Body of pancreas (tissue), 4 donors: ENCODE measurements at regions not wholly inside any gene's neighbourhood (a gene's known extent, or its start where the extent isn't known, plus 50 kb on each side); places are given as distances from the start of the nearest gene placed in this dataset.
A peak's percentile ranks its signal among the peaks of the same experiment; 100 is the strongest.
"Not testable (repeated sequence)": the region's sequence is repeated elsewhere in the genome, so short reads cannot be mapped to it uniquely, and the experiment has no call there.

Experiments used
- ATAC-seq: fragments of 150-250 bp; one replicate; pipeline ENCODE4 v1.9.1; 2016
- DNase-seq, 4 donors: peaks; one replicate each; pipeline ENCODE4 v3.0.0-alpha.2; 2019
- H3K27ac ChIP-seq, 4 donors: fragments of 200-600 bp; sonication (generic); 1 replicate in 3 of 4; 2 replicates in 1 of 4; pipeline versions ENCODE4 v1.5.1 to v1.6.1; 2016 to 2019; ENCODE audit warnings: mild to moderate bottlenecking in 1 of 4, mixed read lengths in 1 of 4, moderate library complexity in 1 of 4
- H3K27me3 ChIP-seq, 2 donors: fragments of 200-600 bp; sonication (generic); one replicate each; pipeline ENCODE4 v1.6.0; 2016; ENCODE audit warnings: mild to moderate bottlenecking in 1 of 2
- H3K36me3 ChIP-seq, 2 donors: fragments of 200-600 bp; sonication (generic); replicated peaks in 1 of 2; 2 replicates each; pipeline ENCODE4 v1.5.1; 2016; ENCODE audit warnings: low read depth in 2 of 2; ENCODE audit not compliant: insufficient read depth in 1 of 2
- H3K4me1 ChIP-seq: fragments of 200-600 bp; sonication (generic); one replicate; pipeline ENCODE4 v1.6.0; 2016
- H3K4me3 ChIP-seq, 2 donors: fragments of 200-600 bp; sonication (generic); 1 replicate in 1 of 2; 2 replicates in 1 of 2; pipeline ENCODE4 v1.5.1; 2016 to 2019
- H3K9me3 ChIP-seq, 3 donors: fragments of 200-600 bp; sonication (generic); 1 replicate in 2 of 3; 2 replicates in 1 of 3; pipeline ENCODE4 v1.5.1; 2016
- POLR2A ChIP-seq, 3 donors: fragments of 450-650 bp; IDR thresholded peaks; one replicate each; pipeline ENCODE4 v1.6.1; 2016; ENCODE audit warnings: antibody characterized with exemption in 3 of 3, mild to moderate bottlenecking in 2 of 3
- WGBS, 2 donors: methylation state at CpG; one replicate each; pipeline ENCODE4 v1.1.5; 2017; 5-methylcytosine and 5-hydroxymethylcytosine counted together
- intact Hi-C: fragments of 100-400 bp; cut with DNase I; formaldehyde crosslinking; loops from one replicate; pipeline ENCODE4 v1.15.1; 2023
- TF ChIP-seq, protein P1 (sequence below), 7 experiments: fragments of 450-650 bp in 4 of 7; fragments of 200-600 bp in 3 of 7; sonication (generic) in 3 of 7; IDR thresholded peaks; one replicate each; pipeline ENCODE4 v1.5.1; 2016 to 2019; ENCODE audit warnings: antibody characterized with exemption in 7 of 7

DNA sequence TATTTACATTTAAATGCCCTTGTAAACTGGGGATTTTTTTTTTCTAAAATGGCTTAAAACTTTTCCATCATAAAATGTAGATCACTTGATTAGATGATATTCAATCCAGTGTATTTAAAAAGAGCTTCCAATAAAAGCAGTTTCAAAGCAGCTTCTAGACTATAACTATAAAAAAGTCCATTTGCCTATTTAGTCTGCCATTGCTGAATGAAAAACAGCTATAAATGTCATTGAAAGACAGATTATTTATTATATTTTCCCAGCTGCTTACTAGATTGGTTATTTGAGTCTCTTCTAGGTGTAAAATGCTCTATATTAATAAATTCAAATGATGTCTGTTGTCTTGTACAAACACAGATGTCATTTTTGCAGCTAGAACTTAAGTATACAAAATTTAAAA, 414.8 kb downstream of the RMST start:
- no peak for DNase-seq
- intact Hi-C loops: no loop called here
- Histone ChIP-seq H3K27ac (no peak overlapping the region), H3K9me3 (no peaks in the 10 kb centered on the region), H3K36me3 (no peaks in the 10 kb centered on the region), H3K4me1 (no peaks in the 10 kb centered on the region), H3K27me3 (no peaks in the 10 kb centered on the region), H3K4me3 (no peak overlapping the region)
- no peak for ATAC-seq
- TF ChIP-seq POLR2A (IDR thresholded peaks at IDR 0.05): no peak
- TF ChIP-seq, protein P1, sequence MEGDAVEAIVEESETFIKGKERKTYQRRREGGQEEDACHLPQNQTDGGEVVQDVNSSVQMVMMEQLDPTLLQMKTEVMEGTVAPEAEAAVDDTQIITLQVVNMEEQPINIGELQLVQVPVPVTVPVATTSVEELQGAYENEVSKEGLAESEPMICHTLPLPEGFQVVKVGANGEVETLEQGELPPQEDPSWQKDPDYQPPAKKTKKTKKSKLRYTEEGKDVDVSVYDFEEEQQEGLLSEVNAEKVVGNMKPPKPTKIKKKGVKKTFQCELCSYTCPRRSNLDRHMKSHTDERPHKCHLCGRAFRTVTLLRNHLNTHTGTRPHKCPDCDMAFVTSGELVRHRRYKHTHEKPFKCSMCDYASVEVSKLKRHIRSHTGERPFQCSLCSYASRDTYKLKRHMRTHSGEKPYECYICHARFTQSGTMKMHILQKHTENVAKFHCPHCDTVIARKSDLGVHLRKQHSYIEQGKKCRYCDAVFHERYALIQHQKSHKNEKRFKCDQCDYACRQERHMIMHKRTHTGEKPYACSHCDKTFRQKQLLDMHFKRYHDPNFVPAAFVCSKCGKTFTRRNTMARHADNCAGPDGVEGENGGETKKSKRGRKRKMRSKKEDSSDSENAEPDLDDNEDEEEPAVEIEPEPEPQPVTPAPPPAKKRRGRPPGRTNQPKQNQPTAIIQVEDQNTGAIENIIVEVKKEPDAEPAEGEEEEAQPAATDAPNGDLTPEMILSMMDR (IDR thresholded peaks at IDR 0.05): no peak

GRCh38 chr12:97886511-97887176, 424.0 kb downstream of the RMST start:
- Histone ChIP-seq H3K36me3 (no peaks in the 10 kb centered on the region), H3K27me3 (no peaks in the 10 kb centered on the region), H3K27ac (peak overlapping the region in 1 of 4 donors; percentile 37), H3K4me1 (no peaks in the 10 kb centered on the region), H3K4me3 (no peak overlapping the region), H3K9me3 (no peaks in the 10 kb centered on the region)
- TF ChIP-seq POLR2A (IDR thresholded peaks at IDR 0.05): no peak
- TF ChIP-seq, protein P1 (IDR thresholded peaks at IDR 0.05): no peak
- ATAC-seq (no peak), DNase-seq (peak in 1 of 4 donors; percentile 5)
- WGBS, 2 donors: 44 to 47% methylated on average over 4 of the region's 4 CpGs
- intact Hi-C loops: no loop called here

GRCh38 chr12:97897881-97898280, 435.3 kb downstream of the RMST start:
- H3K4me1 ChIP-seq, ATAC-seq, H3K36me3 ChIP-seq, DNase-seq, H3K9me3 ChIP-seq, H3K27me3 ChIP-seq, H3K27ac ChIP-seq, H3K4me3 ChIP-seq, intact Hi-C loops: not testable (repeated sequence)
- 21 to 25% methylated on average over 5 to 6 of the region's 6 CpGs for WGBS, 2 donors

DNA sequence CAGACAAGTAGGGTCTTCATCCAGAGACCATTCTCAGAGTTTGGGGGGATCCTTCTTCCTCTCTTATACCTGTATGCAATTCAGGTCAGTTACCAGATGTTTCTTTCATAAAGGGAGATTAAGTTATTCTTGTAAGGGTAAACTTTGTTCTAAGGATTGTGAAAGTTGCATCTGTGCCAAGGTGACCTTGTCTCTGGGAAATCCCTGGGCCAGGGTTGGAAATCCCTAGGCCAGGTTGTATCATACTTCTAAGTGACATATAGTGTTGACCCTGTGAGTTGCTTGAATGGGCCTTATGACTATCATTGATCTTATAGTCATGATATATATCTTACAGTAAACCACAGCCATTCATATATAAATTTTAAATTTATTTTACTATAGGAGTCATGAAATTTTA, 436.9 kb downstream of the RMST start:
- DNase-seq: no peak
- TF ChIP-seq, protein P1 (IDR thresholded peaks at IDR 0.05): no peak
- TF ChIP-seq POLR2A (IDR thresholded peaks at IDR 0.05): no peak
- no peak for ATAC-seq
- Histone ChIP-seq H3K27me3 (no peaks in the 10 kb centered on the region), H3K9me3 (no peaks in the 10 kb centered on the region), H3K4me3 (no peak overlapping the region), H3K36me3 (no peaks in the 10 kb centered on the region), H3K4me1 (no peaks in the 10 kb centered on the region), H3K27ac (no peak overlapping the region)
- intact Hi-C loops: no loop called here

DNA sequence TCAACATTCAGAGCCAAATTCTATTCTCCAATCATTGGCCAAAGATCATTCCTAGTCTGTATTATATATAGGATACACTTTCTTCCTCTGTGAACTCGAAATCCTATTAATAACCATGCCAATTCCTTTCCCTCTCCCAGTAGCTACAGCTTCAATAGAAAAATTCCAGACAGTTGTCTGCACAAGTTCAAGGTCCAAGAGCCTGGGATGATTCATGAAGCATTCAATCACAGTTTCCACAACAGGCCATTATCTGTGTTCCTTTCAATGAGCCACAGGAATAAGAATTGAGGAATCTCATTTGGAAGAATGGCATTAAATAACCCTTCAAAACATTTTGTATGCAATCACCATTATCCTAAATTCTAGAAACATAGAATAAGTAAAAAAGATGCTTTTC, 437.4 kb downstream of the RMST start:
- no peak overlapping the region for H3K27ac ChIP-seq
- no peak overlapping the region for H3K4me3 ChIP-seq
- no peaks in the 10 kb centered on the region for H3K27me3 ChIP-seq
- WGBS, 2 donors: 56 to 85% methylated on average over 1 of the region's 1 CpG
- TF ChIP-seq POLR2A (IDR thresholded peaks at IDR 0.05): no peak
- TF ChIP-seq, protein P1 (IDR thresholded peaks at IDR 0.05): no peak
- H3K4me1 ChIP-seq: no peaks in the 10 kb centered on the region
- no peaks in the 10 kb centered on the region for H3K9me3 ChIP-seq
- H3K36me3 ChIP-seq: no peaks in the 10 kb centered on the region
- ATAC-seq (no peak), DNase-seq (no peak)
- intact Hi-C loops: no loop called here
